Erythroblast (primary cell): ENCODE measurements at regions not wholly inside any gene's neighbourhood (a gene's known extent, or its start where the extent isn't known, plus 50 kb on each side); places are given as distances from the start of the nearest gene placed in this dataset.
A peak's percentile ranks its signal among the peaks of the same experiment; 100 is the strongest.

Experiments
- DNase-seq, 2 experiments: peaks; one replicate each; lab custom pipeline; 2025; lab: John Stamatoyannopoulos, UW
- GATA1 ChIP-seq: IDR thresholded peaks from 2 replicates; pipeline ENCODE4 v1.6.1; 2011; ENCODE audit warnings: low read depth, mild to moderate bottlenecking, control low read depth, low read length, moderate library complexity
- POLR2A ChIP-seq: IDR thresholded peaks from 2 replicates; pipeline ENCODE4 v1.6.1; 2011; ENCODE audit warnings: mild to moderate bottlenecking, low read length

- TF ChIP-seq GATA1 (no peak), POLR2A (peak; percentile 52)
- peak in 1 of 2 experiments; percentile 51 for DNase-seq
Observed at GRCh38 chr6:43924222-43924702, 154.3 kb downstream of the VEGFA start.

- peak in 1 of 2 experiments; percentile 37 for DNase-seq
- TF ChIP-seq POLR2A (no peak), GATA1 (no peak)
Observed at GRCh38 chr6:43923376-43924221, 153.6 kb downstream of the VEGFA start.

- TF ChIP-seq GATA1 (no peak), POLR2A (no peak)
- DNase-seq, result no peak
Observed at GRCh38 chr6:43922426-43923375, 152.7 kb downstream of the VEGFA start.

- TF ChIP-seq POLR2A (no peak), GATA1 (no peak)
- no peak for DNase-seq
Observed at GRCh38 chr6:43921548-43922425, 151.8 kb downstream of the VEGFA start.

GRCh38 chr6:43921039-43921438 is 151.0 kb downstream of the VEGFA start:
- DNase-seq, result no peak
- TF ChIP-seq GATA1 (no peak), POLR2A (no peak)

GRCh38 chr6:43919774-43920173 is 149.8 kb downstream of the VEGFA start:
- DNase-seq, result no peak
- no peak for TF ChIP-seq POLR2A

GRCh38 chr6:43917878-43918382 is 147.9 kb downstream of the VEGFA start:
- peak; percentile 54 to 62 for DNase-seq

GRCh38 chr6:43916924-43917877 is 147.2 kb downstream of the VEGFA start:
- no peak for TF ChIP-seq GATA1
- no peak for TF ChIP-seq POLR2A
- peak in 1 of 2 experiments; percentile 63 for DNase-seq

More at GRCh38 chr6:43917878-43918382, 147.9 kb downstream of the VEGFA start:
- TF ChIP-seq GATA1, result no peak
- TF ChIP-seq POLR2A, result no peak

GRCh38 chr6:43915986-43916923 is 146.2 kb downstream of the VEGFA start:
- TF ChIP-seq POLR2A (no peak), GATA1 (no peak)

GRCh38 chr6:43915208-43915869 is 145.3 kb downstream of the VEGFA start:
- DNase-seq, result no peak
- TF ChIP-seq POLR2A, result no peak
- TF ChIP-seq GATA1, result no peak

More at GRCh38 chr6:43915986-43916923, 146.2 kb downstream of the VEGFA start:
- peak; percentile 74 to 85 for DNase-seq
